ENCODE measurements at regions not wholly inside any gene's neighbourhood (a gene's known extent, or its start where the extent isn't known, plus 50 kb on each side); places are given as distances from the start of the nearest gene placed in this dataset.
"Not testable (repeated sequence)": the region's sequence is repeated elsewhere in the genome, so short reads cannot be mapped to it uniquely, and the experiment has no call there.

GRCh38 chrX:1749499-1749898 is 134.6 kb downstream of the ASMT start:
- no peak for DNase-seq (ENCODE audit: low read depth)

DNA sequence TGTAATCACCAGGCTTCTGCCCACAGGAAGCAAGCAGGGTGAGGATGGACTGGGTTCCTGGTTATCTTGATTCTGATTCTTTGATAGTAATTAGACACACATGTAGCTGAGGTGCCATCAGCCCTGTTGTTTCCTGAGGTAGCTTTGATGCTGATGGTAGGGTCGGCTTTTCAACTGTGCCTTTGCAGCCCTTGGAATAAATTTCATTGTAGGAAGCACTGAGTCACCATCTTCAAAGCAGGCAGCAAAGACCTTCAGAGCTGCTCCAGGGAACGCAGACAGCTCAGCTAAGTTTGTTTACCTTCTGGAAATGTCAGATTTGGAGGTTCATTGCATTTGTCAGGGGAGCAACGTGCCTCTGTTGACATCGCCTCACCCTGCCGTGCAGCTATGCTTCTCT is 135.4 kb downstream of the ASMT start:
- H3K4me3 ChIP-seq (ENCODE audit: low read length) = no peak overlapping the region
- DNase-seq (ENCODE audit: low read depth) = no peak
- TF ChIP-seq, protein P1, sequence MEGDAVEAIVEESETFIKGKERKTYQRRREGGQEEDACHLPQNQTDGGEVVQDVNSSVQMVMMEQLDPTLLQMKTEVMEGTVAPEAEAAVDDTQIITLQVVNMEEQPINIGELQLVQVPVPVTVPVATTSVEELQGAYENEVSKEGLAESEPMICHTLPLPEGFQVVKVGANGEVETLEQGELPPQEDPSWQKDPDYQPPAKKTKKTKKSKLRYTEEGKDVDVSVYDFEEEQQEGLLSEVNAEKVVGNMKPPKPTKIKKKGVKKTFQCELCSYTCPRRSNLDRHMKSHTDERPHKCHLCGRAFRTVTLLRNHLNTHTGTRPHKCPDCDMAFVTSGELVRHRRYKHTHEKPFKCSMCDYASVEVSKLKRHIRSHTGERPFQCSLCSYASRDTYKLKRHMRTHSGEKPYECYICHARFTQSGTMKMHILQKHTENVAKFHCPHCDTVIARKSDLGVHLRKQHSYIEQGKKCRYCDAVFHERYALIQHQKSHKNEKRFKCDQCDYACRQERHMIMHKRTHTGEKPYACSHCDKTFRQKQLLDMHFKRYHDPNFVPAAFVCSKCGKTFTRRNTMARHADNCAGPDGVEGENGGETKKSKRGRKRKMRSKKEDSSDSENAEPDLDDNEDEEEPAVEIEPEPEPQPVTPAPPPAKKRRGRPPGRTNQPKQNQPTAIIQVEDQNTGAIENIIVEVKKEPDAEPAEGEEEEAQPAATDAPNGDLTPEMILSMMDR (conservative IDR thresholded peaks at IDR 0.05; ENCODE audit: low read length) = no peak

More at GRCh38 chrX:1749499-1749898, 134.6 kb downstream of the ASMT start:
- H3K4me3 ChIP-seq (ENCODE audit: low read length) = no peak overlapping the region
- TF ChIP-seq, protein P1 (conservative IDR thresholded peaks at IDR 0.05; ENCODE audit: low read length) = no peak

GRCh38 chrX:1751781-1752180 is 136.9 kb downstream of the ASMT start:
- TF ChIP-seq, protein P1 (conservative IDR thresholded peaks at IDR 0.05; ENCODE audit: low read length) = no peak
- DNase-seq (ENCODE audit: low read depth) = no peak
- H3K4me3 ChIP-seq (ENCODE audit: low read length) = no peak overlapping the region

GRCh38 chrX:1752799-1753198 is 137.9 kb downstream of the ASMT start:
- H3K4me3 ChIP-seq (ENCODE audit: low read length); DNase-seq (ENCODE audit: low read depth): not testable (repeated sequence)

GRCh38 chrX:1754077-1754476 is 139.2 kb downstream of the ASMT start:
- DNase-seq (ENCODE audit: low read depth) = peak; percentile 74
- TF ChIP-seq, protein P1 (conservative IDR thresholded peaks at IDR 0.05; ENCODE audit: low read length) = no peak
- no peak overlapping the region for H3K4me3 ChIP-seq (ENCODE audit: low read length)

GRCh38 chrX:1763294-1763693 is 148.4 kb downstream of the ASMT start:
- TF ChIP-seq, protein P1 (conservative IDR thresholded peaks at IDR 0.05; ENCODE audit: low read length) = no peak
- no peak for DNase-seq (ENCODE audit: low read depth)
- H3K4me3 ChIP-seq (ENCODE audit: low read length) = no peak overlapping the region

- H3K4me3 ChIP-seq (ENCODE audit: low read length) = not testable (repeated sequence)
These were observed 150.1 kb downstream of the ASMT start for GRCh38 chrX:1764883-1765364.

DNA sequence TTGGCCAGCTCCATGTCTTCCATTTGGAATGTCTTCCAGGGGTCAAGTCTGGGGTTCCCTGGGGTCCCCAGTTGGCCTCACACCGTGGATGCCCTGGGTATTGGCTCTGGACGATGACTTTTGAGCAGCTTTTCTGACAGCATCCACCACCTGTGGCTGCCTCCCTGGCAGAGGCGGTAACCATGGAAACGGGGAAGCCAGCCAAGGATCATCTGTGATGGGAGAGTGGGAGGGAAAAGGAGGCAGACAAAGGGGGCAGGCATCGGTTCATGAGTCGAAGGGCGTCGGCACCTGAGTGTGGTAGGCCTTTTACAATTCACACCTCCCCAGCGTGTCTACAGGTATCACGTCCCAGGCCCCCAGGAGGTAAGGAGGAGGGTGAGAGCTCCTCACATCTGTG is 152.2 kb downstream of the ASMT start:
- TF ChIP-seq, protein P1 (conservative IDR thresholded peaks at IDR 0.05; ENCODE audit: low read length) = no peak
- DNase-seq (ENCODE audit: low read depth) = no peak
- no peak overlapping the region for H3K4me3 ChIP-seq (ENCODE audit: low read length)

More at GRCh38 chrX:1764883-1765364, 150.1 kb downstream of the ASMT start:
- DNase-seq (ENCODE audit: low read depth) = not testable (repeated sequence)

Measured in AG10803 (cell line).